Osteoblast (primary cell): ENCODE measurements at regions not wholly inside any gene's neighbourhood (a gene's known extent, or its start where the extent isn't known, plus 50 kb on each side); places are given as distances from the start of the nearest gene placed in this dataset.

Experiments
- DNase-seq: peaks from one replicate; pipeline ENCODE4 v3.0.0; 2011; ENCODE audit warnings: low spot score, mixed read lengths; ENCODE audit not compliant: insufficient read length; ENCODE audit errors: missing footprints
- H2AFZ ChIP-seq: 2 replicates; pipeline ENCODE4 v1.6.0; 2011; ENCODE audit warnings: mild to moderate bottlenecking, low read length
- H3K27ac ChIP-seq: 2 replicates; pipeline ENCODE4 v1.5.1; 2011; ENCODE audit warnings: mild to moderate bottlenecking, low read depth, low read length, moderate library complexity
- H3K27me3 ChIP-seq: 2 replicates; pipeline ENCODE4 v1.6.0; 2012; ENCODE audit warnings: mild to moderate bottlenecking, control low read depth, inconsistent platforms, low read length, moderate library complexity; ENCODE audit not compliant: insufficient read depth
- H3K36me3 ChIP-seq: 2 replicates; pipeline ENCODE4 v1.5.1; 2011; ENCODE audit warnings: mild to moderate bottlenecking, low read length, control low read depth, moderate library complexity; ENCODE audit not compliant: insufficient read depth
- H3K4me1 ChIP-seq: 2 replicates; pipeline ENCODE4 v1.5.1; 2011; ENCODE audit warnings: mild to moderate bottlenecking, low read length, control low read depth, moderate library complexity; ENCODE audit not compliant: insufficient read depth
- H3K4me2 ChIP-seq: 2 replicates; pipeline ENCODE4 v1.6.0; 2011; ENCODE audit warnings: mild to moderate bottlenecking, low read length; ENCODE audit not compliant: insufficient read depth
- H3K4me3 ChIP-seq: fragments of 200-600 bp; sonication (generic); 3 replicates; pipeline ENCODE4 v1.5.1; 2012; ENCODE audit warnings: mild to moderate bottlenecking, low read length, inconsistent platforms; ENCODE audit not compliant: insufficient read depth
- H3K79me2 ChIP-seq: 2 replicates; pipeline ENCODE4 v1.6.0; 2012; ENCODE audit warnings: mild to moderate bottlenecking, low read length, control low read depth, inconsistent platforms; ENCODE audit not compliant: insufficient read depth
- H3K9me3 ChIP-seq: 2 replicates; pipeline ENCODE4 v1.5.1; 2011; ENCODE audit warnings: low read depth, low read length, control low read depth
- H4K20me1 ChIP-seq: 2 replicates; pipeline ENCODE4 v1.6.0; 2012; ENCODE audit warnings: mild to moderate bottlenecking, low read length, control low read depth; ENCODE audit not compliant: insufficient read depth
- CTCF ChIP-seq: IDR thresholded peaks from 2 replicates; pipeline ENCODE4 v1.5.1; 2011; ENCODE audit warnings: mild to moderate bottlenecking, low read depth, low read length, moderate library complexity; ENCODE audit errors: extremely low read depth

DNA sequence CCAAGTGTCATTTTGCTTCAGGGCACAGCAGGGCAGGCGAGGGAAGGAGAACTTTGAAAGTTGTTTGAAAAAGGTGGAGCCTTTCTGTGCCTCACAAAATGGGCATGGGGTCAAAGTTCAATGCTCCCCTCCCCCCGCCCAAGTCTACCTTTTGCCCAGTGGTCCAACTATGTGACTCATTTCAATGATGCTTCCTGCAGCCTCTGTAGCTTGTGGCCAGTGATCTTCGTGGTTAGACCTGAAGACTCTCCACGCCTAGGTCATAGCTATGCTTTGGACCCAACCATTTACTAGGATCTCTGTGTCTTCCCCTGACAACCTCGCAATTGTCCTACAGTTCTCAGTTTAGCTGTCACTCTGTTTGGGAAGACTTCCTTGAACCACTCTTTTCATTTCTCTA lies 280.3 kb upstream of the GJB5 start:
- Histone ChIP-seq H3K4me3 (no peak overlapping the region), H3K9me3 (peaks cover 8% of the 10 kb centered on the region), H3K4me2 (no peak overlapping the region), H3K79me2 (no peaks in the 10 kb centered on the region), H3K4me1 (no peaks in the 10 kb centered on the region), H3K27ac (no peak overlapping the region), H4K20me1 (no peaks in the 10 kb centered on the region), H3K36me3 (no peaks in the 10 kb centered on the region), H3K27me3 (no peaks in the 10 kb centered on the region), H2AFZ (no peak overlapping the region)
- TF ChIP-seq CTCF, result no peak
- DNase-seq, result no peak

DNA sequence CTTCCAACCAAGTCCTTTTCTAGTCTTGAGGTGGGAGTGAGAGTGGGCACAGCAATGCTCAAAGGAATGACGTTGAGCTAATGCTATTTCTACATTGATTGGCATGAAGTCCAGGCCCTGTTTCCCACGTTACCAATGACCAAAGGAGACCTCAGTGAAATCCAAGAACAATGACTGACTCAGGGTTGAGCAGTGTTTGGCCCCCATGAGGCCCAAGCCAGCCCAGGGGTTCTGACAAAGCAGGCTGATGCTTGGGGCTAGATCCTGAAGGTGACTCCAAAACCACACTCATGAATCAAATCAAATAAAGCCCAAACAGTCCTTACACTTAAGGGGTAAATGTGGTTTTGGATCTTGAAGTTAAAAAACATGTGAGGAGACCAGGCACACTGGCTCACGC lies 278.5 kb upstream of the GJB5 start:
- Histone ChIP-seq H4K20me1 (no peaks in the 10 kb centered on the region), H3K27me3 (no peaks in the 10 kb centered on the region), H3K4me1 (no peaks in the 10 kb centered on the region), H3K9me3 (peaks cover 8% of the 10 kb centered on the region), H3K27ac (no peak overlapping the region), H3K36me3 (no peaks in the 10 kb centered on the region), H3K4me3 (no peak overlapping the region), H2AFZ (no peak overlapping the region), H3K79me2 (no peaks in the 10 kb centered on the region), H3K4me2 (no peak overlapping the region)
- no peak for DNase-seq
- TF ChIP-seq CTCF, result no peak

- DNase-seq, result no peak
- Histone ChIP-seq H3K9me3 (peaks cover 8% of the 10 kb centered on the region), H3K27ac (no peak overlapping the region), H4K20me1 (no peaks in the 10 kb centered on the region), H3K4me3 (no peak overlapping the region), H3K36me3 (no peaks in the 10 kb centered on the region), H3K4me2 (no peak overlapping the region), H2AFZ (no peak overlapping the region), H3K4me1 (no peaks in the 10 kb centered on the region), H3K79me2 (no peaks in the 10 kb centered on the region), H3K27me3 (no peaks in the 10 kb centered on the region)
- TF ChIP-seq CTCF, result no peak
These were observed 277.2 kb upstream of the GJB5 start for GRCh38 chr1:34477632-34478141.

DNA sequence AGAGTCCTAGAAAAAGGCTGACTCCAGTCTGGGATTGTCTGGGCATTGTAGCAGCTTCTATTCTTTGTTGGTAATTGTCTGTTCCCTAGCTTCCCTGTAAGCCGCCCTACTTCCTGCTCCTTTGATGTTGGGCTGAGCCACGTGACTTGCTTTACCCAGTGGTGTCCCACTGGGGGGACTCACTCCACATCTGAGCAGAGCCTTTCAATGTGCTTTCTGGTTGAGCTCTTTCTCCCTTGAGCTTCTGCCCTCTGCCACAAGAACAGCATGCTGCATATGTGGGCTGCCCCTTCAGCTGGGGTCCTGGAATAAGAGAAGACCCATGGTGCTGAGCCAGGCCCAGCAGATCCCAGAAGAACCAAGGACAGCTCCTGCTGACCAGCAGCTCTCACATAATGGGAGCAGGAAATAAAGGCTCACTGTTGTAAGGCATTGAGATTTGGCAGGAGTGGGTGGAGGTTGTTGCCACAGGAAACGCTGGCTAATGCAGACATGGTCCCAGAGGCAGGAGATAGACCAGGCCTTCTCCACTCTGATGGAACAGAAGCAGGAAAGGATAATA lies 276.3 kb upstream of the GJB5 start:
- Histone ChIP-seq H3K27ac (no peak overlapping the region), H3K4me2 (no peak overlapping the region), H4K20me1 (no peaks in the 10 kb centered on the region), H3K9me3 (peaks cover 8% of the 10 kb centered on the region), H3K79me2 (no peaks in the 10 kb centered on the region), H3K27me3 (no peaks in the 10 kb centered on the region), H3K4me3 (no peak overlapping the region), H3K4me1 (no peaks in the 10 kb centered on the region), H2AFZ (no peak overlapping the region), H3K36me3 (no peaks in the 10 kb centered on the region)
- no peak for DNase-seq
- TF ChIP-seq CTCF, result no peak
